GM19467 (cell line): ENCODE measurements at regions not wholly inside any gene's neighbourhood (a gene's known extent, or its start where the extent isn't known, plus 50 kb on each side); places are given as distances from the start of the nearest gene placed in this dataset.

Source experiments
- ATAC-seq: cut with Tn5 transposase; IDR thresholded peaks from one replicate; pipeline ENCODE4 v1.9.1; 2021; ENCODE audit warnings: mild to moderate bottlenecking, moderate library complexity; ENCODE audit not compliant: unreplicated experiment

DNA sequence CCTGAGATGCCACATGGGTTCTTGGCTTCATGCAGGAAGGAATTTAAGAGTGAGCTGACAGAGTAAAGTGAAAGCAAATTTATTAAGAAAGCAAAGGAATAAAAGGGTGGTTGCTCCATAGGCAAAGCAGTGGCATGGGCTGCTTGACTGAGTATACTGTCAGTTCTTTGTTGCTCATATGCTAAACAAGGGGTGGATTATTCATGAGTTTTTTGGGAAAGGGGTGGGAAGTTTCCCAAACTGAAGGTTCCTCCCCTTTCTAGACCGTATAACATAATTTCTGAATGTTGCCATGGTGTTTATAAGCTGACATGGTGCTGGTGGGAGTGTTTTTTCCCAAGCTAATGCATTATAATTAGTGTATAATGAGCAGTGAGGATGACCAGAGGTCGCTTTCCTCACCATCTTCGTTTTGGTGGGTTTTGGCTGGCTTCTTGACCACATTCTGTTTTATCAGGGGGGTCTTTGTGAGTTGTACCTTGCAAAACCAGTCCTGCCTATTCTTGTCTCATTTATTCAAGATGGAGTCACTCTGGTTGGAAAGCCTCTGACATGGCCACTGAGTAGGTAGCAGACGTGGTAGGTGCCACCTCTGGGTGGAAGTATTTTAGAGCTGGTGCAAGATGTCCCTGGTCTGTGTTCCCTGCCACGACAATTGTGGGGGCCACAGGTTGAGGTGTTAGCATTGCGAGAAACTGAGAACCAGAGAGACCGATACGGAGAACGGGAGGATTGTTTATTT, 107.5 kb upstream of the SDK1 start:
- no peak for ATAC-seq

DNA sequence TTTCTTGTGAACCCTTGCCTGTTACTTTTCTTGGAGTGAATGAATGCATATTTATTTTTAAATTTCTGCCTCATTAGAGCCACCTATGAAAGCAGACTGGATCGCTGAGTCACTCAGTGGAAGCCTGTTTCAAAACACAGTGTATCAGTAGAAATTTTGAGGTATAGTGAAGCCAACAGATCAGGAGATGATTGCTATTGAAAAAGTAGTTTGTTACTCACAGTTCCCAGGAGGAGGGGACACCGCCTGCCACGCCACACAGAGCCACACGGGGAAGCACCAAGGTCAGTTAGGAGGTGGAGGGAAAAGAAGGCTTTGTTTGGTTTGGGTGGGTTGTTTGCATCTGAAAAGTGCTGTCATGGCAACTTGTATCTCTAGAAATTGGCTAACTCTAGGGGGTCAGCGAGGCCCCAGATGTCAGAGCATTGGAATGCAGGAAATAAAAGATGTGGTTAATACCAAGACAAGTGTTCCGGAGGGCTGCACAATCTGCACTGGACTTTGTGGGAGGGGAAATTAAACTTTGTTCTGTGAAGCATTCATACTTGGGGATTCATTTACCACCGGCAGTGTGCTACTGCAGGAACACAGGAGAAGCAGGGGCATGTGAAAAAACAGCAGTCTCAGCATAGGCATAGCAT, 106.4 kb upstream of the SDK1 start:
- ATAC-seq: no peak

DNA sequence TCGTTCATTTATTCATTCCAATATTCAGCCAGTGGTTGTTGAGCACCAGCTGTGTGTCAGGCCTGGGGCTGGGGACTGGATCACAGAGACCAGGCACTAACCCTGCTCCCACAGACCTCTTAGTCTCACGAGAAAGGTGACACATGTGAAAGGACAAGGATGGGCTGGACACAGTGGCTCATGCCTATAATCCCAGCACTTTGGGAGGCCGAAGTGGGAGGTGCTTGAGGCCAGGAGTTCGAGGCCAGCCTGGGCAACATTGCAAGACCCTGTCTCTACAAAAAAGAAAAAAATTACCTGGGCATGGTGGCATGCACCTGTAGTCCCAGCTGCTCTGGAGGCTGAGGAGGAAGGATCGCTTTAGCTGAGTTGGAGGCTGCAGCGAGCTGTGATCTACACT, 105.9 kb upstream of the SDK1 start:
- ATAC-seq: no peak

DNA sequence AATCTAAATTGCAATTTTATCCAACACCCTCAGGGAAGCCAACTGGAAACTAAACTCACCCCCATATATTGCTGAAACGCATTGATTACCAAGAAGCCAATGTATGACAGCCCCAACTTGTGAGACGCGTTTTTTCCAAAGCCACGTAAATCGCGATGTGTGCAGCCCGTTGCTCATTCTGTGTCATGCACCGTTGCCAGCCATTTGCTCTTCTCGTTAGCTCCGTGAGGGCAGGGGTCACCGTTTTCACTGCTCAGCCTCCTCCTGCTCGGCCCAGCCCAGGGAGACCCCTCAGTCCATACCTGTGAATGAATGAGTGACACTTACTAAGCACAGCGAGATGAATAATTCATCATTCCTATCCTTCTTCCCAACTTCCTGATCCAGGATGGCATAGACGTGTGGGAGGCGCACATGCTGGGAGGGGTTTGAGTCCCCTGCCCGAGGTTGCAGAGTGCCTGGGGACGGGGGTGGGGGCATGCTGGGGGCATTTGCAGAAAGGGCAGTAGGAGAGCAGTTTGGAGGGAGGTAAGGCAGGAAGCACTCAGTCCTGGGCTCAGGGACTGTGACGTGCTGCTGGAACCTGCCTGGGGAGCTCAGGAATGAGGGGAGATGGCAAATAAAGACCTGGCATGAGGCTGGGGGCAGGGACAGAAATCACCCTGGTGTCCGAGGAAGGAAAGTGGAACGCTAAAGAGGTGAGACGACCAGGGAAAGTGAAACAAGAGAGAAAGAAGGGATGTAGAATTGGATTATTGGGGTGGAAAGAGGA, 104.2 kb upstream of the SDK1 start:
- ATAC-seq: no peak

DNA sequence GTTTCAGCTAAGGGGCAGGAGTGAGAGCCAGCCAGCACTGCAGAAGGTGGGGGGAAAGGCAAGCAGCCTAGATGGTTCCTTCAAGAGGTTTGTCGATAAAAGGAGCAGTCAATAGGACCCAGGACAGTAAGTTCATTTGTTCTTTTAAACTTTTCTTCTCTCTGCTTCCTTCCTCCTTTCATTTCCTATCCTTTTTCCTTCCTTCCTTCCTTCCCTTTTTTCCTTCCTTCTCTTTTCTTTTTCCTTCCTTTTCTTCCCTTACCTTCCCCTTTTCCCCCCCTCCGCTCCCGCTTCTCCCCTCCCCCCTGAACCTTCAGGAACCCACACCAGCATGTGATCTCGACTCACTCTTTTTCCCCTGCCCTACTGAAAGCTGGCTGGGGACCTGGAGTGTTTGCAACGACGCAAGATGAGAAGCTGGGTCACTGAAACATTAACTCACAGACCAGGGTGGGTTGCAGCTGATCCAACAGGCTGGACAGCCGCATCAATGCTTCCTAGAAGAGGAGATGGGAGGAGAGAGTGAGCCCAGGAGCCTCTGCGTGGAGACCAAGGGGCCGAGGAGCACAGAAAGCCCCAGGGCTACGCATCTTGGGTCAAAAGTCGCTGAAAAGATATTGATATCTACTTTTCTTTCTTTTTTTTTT, 103.4 kb upstream of the SDK1 start:
- ATAC-seq: no peak

DNA sequence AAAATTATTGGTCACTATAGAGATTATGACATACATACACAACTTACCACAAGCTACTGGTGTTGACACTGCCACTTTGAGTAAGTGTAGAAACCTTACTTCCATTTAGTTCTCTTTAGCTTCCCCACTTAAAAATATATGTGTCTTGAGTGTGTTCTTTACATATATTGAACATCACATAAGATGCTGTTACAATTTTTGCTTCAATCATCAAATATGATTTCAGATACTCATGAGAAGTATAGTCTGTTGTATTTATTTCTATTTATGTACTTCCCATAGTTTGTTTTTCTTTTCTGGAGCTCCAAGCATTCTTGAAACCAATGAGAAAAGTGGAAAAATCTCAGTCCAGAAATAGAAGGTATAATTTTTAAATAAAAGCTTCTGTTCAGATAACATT, 102.7 kb upstream of the SDK1 start:
- no peak for ATAC-seq

DNA sequence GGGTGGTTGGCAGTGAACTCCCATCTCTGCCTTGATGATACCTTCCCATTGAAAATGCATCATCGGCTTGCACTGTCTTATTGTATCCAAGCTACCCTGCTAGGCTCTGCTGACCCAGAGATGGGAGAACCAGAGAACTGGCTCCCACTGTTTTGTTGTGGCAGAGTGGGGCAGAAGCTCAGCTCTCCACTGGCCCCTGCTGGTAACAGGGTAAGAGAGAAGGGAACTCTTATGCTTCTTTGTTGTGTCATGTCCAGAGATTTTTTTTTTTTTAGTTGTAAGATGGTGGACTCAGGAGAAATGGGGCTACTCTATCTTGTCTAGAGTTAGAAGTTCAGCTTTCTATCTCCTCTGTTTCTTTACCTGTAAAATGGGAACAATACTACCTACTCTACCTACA, 100.5 kb upstream of the SDK1 start:
- ATAC-seq: no peak

DNA sequence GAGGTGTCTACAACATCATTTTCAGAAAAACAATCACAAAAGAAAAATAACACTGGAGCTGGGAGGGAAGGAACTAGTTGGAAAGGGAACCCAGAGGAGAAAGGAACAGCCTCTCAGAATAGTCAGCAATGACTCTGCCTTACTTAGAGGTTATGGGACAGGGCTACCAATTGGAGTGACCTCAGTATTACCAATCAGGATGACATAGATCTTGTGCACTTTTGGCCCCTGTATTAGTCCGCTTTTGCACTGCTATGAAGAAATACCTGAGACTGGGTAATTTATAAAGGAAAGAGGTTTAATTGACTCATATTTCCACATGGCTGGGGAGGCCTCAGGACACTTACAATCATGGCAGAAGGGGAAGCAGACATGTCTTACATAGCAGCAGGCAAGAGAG, 99.7 kb upstream of the SDK1 start:
- ATAC-seq: no peak

DNA sequence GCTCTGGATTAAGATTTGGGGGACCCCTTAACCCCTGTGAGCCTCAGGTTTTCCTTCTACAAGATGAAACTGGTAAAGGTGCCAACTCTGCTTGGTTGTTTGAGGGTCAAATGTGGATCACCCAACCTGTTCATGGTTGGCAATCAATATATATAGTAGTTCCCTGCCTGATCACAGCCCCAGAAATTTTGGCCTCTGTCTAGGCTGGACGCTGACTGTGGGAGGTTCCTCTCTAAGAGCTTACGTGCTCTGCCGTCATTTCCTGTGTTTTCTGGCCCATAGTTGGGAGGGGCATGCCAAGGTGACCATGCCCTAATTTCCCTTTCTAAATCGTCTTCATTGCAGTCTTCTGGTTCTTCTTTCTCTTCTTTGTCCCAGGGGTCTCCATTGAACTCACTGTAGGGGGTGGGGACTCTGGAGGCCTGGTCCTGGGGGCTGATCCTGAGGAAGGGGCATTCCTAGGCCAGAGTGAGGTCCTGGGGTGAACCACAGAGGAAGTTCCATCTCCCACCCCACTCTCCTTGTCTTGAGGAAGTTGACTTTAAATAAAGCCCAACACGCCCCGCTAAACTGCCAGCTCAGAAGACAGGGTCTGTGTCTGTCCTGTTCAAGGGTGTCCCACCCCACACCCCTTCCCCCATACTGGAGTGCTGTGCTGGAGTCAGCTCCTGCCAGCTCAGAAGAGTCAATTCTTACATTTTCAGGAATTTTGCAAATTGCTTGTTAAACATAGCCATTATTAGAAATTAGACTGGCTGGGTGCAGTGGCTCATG, 98.9 kb upstream of the SDK1 start:
- no peak for ATAC-seq

DNA sequence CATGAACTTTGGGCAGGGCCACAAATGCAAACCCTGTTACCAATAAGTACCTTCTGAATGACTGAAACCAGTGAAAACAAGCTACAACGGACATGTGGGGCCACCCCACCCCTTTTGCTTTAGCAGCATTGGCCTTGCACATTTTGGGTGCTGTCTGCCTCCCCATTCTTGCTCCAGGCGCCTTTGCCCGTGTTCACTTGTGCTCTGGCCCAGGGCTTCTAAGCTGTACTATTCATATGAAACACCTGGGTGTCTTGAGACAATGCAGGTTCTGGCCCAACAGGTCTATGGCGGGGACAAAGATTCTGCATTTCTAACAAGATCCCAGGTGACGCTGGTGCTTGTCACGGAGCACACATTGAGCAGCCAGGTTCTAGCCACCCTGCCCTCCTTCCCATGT, 96.5 kb upstream of the SDK1 start:
- no peak for ATAC-seq

DNA sequence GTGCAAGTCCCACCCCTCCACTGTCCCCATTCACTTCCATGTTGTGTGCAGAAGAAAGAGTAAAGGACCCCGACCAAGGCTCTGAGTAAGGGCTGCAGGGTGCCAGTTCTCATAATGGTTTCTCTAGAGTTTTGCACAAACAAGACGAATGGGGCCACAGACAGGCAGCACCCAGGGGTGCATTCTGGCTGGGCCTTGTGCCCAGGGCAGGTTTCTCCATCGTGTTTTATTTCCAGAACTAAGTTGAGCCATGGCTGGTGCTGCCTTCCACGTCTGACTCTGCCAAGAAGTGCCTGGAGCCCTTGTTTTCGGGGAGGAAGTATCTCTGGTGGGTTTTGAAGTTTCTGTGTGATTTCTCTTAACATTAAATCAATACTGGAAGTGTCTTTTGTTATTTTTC, 95.0 kb upstream of the SDK1 start:
- ATAC-seq: no peak

DNA sequence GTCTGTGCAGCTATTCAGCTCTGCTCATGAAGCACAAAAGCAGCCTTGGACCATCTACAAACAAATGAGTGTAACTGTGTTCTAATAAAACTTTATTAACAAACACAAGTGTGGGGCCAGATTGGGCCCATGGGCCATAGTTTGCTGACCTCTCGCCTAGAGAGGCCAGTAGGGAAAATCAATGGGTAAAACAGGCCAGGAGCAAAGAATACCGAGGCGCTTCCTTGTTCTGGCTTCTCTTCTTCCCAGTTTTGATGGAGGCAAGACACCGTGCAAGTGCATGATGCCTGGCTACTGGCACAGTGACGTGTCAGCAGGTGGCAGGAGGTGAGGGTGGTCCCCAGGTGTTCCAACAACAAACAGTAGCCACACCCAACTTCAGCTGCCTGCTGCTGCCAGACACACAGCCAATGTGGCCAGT, 94.3 kb upstream of the SDK1 start:
- no peak for ATAC-seq

DNA sequence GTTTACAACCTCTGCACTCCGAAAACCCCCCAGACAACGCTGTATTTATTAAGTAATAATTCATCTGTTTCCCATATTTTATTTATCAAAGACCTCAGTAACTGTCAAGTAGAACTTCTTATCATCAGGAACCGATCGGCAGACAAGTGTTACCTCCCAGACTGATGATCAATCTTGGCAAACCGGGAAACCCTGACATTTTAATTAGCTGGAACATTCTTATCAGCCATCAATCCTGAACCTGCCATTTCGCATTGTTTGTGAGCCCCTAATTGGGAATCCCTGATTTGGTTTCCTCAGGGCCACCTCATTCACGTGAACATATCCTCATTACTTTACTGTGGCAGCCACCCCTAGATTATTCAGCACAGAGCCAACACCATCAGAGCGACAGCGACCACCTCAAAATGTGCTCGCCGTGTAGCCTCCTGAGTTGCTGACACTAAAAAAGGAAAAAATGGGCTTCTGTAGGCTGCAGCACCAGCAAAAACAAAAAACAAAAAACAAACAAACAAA, 93.6 kb upstream of the SDK1 start:
- no peak for ATAC-seq

DNA sequence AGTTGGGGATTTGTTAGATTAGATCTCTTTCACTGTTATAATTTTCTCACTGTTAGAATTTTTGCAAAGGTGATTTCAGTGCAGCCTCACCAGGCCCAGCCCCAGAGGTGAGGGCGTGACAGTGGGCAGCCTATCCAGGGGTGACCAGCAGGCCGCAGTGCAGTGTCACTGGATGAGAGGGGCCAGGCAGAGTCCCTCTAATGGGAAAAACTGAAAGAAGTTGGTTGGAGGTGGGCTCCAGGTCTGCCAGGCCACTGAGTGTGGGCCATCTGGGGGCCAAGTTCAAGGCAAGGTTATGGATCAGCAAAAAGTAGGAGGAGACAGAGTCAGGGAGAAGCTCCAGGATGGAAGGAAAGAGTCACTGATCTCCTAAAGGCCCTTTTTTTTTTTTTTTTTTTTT, 90.5 kb upstream of the SDK1 start:
- no peak for ATAC-seq

DNA sequence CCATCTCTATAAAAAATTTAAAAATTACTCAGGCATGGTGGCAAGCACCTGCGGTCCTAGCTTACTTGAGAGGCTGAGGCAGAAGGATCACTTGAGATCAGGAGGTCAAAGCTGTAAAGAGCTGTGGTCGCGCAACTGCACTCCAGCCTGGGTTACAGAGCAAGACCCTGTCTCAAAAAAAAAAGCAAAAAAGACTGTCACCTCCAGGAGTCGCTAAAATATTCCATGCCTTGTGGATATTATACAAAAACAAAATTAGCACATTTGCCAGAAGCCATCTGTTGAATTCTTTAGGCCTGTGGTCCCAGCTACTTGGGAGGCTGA, 87.0 kb upstream of the SDK1 start:
- no peak for ATAC-seq

DNA sequence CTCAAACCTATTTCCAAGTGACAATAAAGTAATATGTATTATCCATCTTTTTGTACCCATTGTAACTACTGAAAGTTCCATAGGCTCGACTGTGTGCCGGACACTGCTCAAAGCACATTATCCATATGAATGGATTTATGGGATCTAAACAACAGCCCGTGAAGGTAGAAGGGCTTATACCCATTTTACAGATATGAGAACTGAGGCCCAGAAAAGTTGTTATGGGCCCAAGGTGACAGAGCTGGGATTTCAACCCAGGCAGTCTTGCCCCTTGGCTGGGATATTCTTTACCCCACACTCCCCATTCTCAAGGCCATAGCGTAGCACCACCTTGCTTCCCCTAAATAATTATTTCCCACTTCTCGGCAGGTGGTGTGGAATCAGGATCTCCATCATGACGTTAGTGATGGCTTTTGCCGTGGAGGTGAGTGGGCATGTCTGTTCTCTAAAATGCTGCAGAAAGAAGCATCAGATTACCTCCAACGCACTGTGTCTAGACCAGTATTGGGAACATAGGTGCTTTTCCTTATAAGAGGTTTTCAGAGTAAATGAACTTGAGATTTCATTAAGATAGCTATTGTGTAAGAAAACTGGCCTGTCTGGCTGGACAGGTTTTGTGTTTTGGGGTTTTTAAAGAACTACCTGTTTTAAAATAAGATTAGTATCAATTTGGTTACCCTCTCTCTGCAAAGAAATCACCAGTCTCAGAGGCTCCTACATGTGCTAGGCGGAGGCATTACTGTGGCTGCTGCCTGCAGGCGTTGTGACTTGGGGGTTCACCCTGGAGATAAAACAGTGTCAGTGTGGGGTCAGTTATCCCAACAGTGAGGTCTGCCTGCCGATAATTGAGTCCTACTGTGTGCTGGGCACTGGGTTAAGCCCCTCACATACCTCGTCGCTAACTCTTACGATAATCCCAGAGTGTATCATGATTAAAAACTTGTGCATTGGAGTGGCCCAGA, 85.1 kb upstream of the SDK1 start:
- no peak for ATAC-seq

DNA sequence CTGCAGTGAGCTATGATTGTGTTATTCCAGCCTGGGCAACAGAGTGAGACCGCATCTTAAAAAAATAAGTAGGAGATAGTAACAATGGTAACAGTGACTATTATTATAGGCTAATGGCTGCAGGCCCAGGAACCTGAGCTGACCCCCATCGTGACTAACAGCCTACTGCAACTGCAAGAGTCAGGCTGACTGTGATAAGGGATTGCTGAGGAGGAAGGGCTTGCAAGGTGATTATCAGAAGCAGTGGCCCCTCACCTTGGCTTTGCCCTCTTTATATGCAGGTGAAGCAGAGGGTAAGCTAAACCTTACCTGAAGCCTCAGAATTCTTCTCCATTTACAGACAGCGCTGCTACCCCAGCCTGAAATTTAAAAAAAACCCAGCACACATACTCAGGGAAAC, 83.9 kb upstream of the SDK1 start:
- no peak for ATAC-seq

DNA sequence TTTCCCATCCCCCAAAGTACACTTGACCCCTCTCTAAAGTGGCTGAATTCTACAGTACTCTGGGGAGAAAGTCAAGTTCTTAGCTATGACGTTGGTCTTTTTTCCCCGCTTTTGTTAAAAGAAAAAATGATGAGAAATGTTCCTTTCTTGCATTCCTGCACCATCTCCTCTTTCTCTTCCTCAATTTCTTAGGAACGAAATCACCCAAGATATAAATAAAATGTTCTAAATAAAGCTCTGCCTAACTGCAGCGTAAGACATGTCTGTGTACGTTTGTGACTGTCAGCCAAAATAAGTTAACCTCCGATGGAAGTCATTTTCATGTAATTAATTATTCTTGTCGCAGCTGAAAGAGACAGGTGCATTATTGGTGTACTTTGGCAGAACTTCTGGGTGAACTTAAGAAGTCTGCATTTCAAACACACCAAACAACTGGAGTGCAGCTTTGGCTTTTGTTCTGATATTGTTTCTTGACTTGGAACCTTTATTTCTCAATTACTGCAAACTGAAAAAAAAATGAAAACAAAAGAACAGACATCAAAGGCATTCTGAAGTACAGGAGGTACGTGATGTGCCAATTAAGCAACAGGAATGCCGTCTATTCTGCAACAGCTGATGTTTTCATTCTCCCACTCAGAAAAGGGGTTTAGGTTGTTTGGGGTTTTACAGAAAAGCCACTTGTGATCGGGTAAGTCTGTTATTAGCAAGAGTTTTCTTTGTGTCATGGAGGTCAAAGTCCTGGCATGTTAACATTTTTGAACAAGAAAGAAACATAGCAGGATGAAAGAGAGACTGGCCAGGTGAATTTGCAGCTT, 82.4 kb upstream of the SDK1 start:
- no peak for ATAC-seq
